Stimulated activated CD4-positive, alpha-beta T cell treated with anti-CD3 and anti-CD28 coated beads, Interleukin-1b, Interleukin-23, amount 100 ng/mL, for 4 hours (primary cell): ENCODE measurements at regions not wholly inside any gene's neighbourhood (a gene's known extent, or its start where the extent isn't known, plus 50 kb on each side); places are given as distances from the start of the nearest gene placed in this dataset.
"Not testable (repeated sequence)": the region's sequence is repeated elsewhere in the genome, so short reads cannot be mapped to it uniquely, and the experiment has no call there.

Source experiments
- DNase-seq, 2 donors: peaks; one replicate each; pipeline ENCODE4 v3.0.0-alpha.2; 2020; ENCODE audit warnings: low read depth in 2 of 2

- DNase-seq = no peak
These were observed 70.0 kb upstream of the CD2AP start for GRCh38 chr6:47407300-47408281.

- DNase-seq = peak in 1 of 2 donors; percentile 19
These were observed 63.7 kb upstream of the CD2AP start for GRCh38 chr6:47413752-47414422.

- DNase-seq = peak in 1 of 2 donors; percentile 8
These were observed 63.0 kb upstream of the CD2AP start for GRCh38 chr6:47414423-47415167.

- DNase-seq = no peak
These were observed 60.9 kb upstream of the CD2AP start for GRCh38 chr6:47416396-47417345.

GRCh38 chr6:47419621-47420020, 58.0 kb upstream of the CD2AP start:
- no peak for DNase-seq

GRCh38 chr6:47420394-47421371, 56.9 kb upstream of the CD2AP start:
- no peak for DNase-seq

GRCh38 chr6:47423079-47423478, 54.5 kb upstream of the CD2AP start:
- DNase-seq = no peak

- no peak for DNase-seq
These were observed 53.2 kb upstream of the CD2AP start for GRCh38 chr6:47424436-47424836.

- DNase-seq = not testable (repeated sequence)
These were observed 51.9 kb upstream of the CD2AP start for GRCh38 chr6:47425724-47426123.

GRCh38 chr6:47426524-47427302, 50.9 kb upstream of the CD2AP start:
- DNase-seq = no peak

GRCh38 chr6:47427680-47428079, 49.9 kb upstream of the CD2AP start:
- DNase-seq = no peak
